ENCODE measurements at regions not wholly inside any gene's neighbourhood (a gene's known extent, or its start where the extent isn't known, plus 50 kb on each side); places are given as distances from the start of the nearest gene placed in this dataset.

DNA sequence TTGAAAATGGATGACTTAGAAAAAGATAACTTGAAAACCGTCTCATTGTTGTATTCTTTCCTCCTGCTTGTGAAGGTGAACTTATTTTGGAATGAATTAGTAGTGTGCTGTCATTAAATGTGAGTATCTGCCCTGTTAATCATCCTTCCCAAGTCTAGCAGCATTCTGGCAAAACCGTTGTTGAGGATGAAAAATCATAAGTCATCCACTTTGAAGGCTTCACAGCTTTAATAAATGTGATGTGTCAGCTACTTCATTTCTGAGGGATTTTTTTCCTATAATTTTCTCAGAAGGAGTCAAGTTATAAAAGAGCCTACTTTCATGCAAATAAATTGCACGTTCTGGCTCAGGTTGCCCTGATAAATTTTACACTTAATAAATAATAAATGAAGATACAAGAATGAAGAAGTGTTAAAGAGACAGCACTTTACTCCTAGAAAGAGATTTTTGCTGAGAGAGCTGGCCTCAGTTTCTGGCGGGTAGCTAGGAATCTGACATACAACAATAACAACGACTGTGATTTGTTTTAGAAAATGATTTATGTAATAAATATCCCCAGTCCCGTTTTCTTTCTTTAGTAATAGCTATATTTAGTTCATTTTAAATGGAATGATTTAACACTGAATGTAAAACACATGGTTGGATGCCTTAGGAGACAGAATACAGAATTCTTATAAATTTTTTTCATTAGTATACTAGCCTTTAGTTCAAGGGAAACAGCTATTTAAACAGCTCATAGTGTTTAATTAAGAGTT, 516.5 kb upstream of the KLF6 start:
- 0 out of 2 replicates have a peak overlapping the region, but pooled peaks have one; percentile 21 for H3K27ac ChIP-seq
- peak; percentile 59 for DNase-seq
- peaks cover 10% of the 10 kb centered on the region for H3K4me1 ChIP-seq (ENCODE audit: insufficient read depth)
- 0 out of 2 replicates have a peak overlapping the region, but pooled peaks have one; percentile 3 for H3K9ac ChIP-seq
- H3K9me2 ChIP-seq (ENCODE audit: insufficient read depth) = no peaks in the 10 kb centered on the region
- H3K36me3 ChIP-seq (ENCODE audit: low read depth) = no peaks in the 10 kb centered on the region
- H2AFZ ChIP-seq = peak overlapping the region; percentile 52
- H3K79me2 ChIP-seq (ENCODE audit: insufficient read depth) = no peaks in the 10 kb centered on the region
- no peak overlapping the region for H3K4me3 ChIP-seq
- no peaks in the 10 kb centered on the region for H3K27me3 ChIP-seq (replicated peaks; ENCODE audit: insufficient read depth)
- in situ Hi-C loops (cut with MboI) = no loop called here
- peak overlapping the region; percentile 39 for H3K4me2 ChIP-seq (ENCODE audit: unreplicated experiment)
- no peaks in the 10 kb centered on the region for H3K9me3 ChIP-seq (ENCODE audit: low read depth)
- no peaks in the 10 kb centered on the region for H4K20me1 ChIP-seq (ENCODE audit: insufficient read depth)
- 9 to 10% methylated on average over 6 of the region's 6 CpGs for WGBS, 2 experiments (ENCODE audit: low coverage in 1 of 2, low lambda C conversion rate in 2 of 2, missing lambda C conversion rate in 2 of 2)
- no peaks in the 10 kb centered on the region for H3F3A ChIP-seq (ENCODE audit: insufficient read depth)
- no peak for TF ChIP-seq EZH2phosphoT487 (IDR thresholded peaks at IDR 0.05; ENCODE audit: insufficient read depth, low read depth)
- TF ChIP-seq EZH2 (IDR thresholded peaks at IDR 0.05; ENCODE audit: insufficient read depth, poor library complexity, severe bottlenecking) = no peak

DNA sequence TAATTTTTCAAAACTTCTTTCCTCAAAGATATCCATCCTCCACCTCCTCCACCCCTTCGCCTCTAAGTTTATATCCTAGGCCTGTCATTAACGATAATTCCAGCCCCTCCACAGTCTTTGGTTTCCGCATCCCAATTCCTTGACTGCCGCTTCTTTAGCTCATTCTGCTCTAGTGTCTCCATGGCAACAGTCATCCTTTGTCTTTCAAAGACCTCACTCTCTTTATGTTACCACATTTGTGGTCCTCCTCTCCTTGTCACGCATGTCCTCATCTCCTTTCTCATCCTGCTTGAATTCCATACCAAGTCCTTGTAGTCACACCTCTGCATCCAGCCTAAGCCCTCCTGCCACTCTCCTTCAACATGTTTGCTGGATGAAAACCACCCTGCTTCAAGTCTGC, 511.2 kb upstream of the KLF6 start:
- TF ChIP-seq EZH2phosphoT487 (IDR thresholded peaks at IDR 0.05; ENCODE audit: insufficient read depth, low read depth) (no peak), EZH2 (IDR thresholded peaks at IDR 0.05; ENCODE audit: insufficient read depth, poor library complexity, severe bottlenecking) (no peak)
- no peaks in the 10 kb centered on the region for H3F3A ChIP-seq (ENCODE audit: insufficient read depth)
- no peaks in the 10 kb centered on the region for H3K9me3 ChIP-seq (ENCODE audit: low read depth)
- WGBS, 2 experiments (ENCODE audit: low coverage in 1 of 2, low lambda C conversion rate in 2 of 2, missing lambda C conversion rate in 2 of 2) = 98 to 100% methylated on average over 5 of the region's 5 CpGs
- H3K9me2 ChIP-seq (ENCODE audit: insufficient read depth) = no peaks in the 10 kb centered on the region
- H2AFZ ChIP-seq = no peak overlapping the region
- peaks cover 3% of the 10 kb centered on the region; the same call in 1 of the 2 replicates for H3K4me1 ChIP-seq (ENCODE audit: insufficient read depth)
- no peak overlapping the region for H3K27ac ChIP-seq
- no peak for DNase-seq
- H3K9ac ChIP-seq = no peak overlapping the region
- H3K4me3 ChIP-seq = no peak overlapping the region
- no peaks in the 10 kb centered on the region for H4K20me1 ChIP-seq (ENCODE audit: insufficient read depth)
- no peak overlapping the region for H3K4me2 ChIP-seq (ENCODE audit: unreplicated experiment)
- in situ Hi-C loops (cut with MboI) = no loop called here
- no peaks in the 10 kb centered on the region for H3K27me3 ChIP-seq (replicated peaks; ENCODE audit: insufficient read depth)
- H3K36me3 ChIP-seq (ENCODE audit: low read depth) = no peaks in the 10 kb centered on the region
- H3K79me2 ChIP-seq (ENCODE audit: insufficient read depth) = no peaks in the 10 kb centered on the region

DNA sequence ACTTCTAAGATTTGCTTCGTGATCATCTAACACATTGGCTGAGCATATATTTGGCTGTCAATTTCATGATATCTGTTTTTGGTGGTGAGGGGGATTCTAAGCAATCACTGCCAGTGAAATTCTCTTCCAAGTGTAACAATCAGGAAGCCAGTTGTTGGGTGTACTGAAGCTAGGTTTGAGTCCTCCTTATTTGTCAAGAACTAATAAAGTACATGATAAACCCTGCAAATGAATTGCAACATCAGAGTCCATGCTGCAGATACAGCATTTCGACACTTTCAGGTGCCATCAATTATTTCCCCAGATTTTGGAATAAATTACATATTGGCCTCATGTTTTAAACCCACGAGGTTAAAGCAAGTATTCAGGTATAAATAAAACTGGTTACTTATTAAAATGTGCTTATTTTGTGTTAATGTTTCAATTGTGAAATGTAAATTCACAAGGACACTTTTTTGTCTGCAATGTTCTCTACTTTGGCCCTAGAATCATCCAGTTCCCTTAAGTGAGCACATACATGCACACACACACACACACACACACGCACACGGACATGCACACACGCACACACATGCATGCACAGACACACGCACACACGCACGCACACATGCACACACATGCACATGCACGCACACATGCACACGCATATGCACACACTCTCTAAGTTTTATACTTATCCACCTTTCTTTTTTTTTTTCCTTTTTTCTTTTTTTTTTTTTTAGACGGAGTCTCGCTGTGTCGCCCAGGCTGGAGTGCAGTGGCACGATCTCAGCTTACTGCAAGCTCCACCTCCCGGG, 510.2 kb upstream of the KLF6 start:
- in situ Hi-C loops (cut with MboI) = no loop called here
- TF ChIP-seq EZH2 (IDR thresholded peaks at IDR 0.05; ENCODE audit: insufficient read depth, poor library complexity, severe bottlenecking) = no peak
- TF ChIP-seq EZH2phosphoT487 (IDR thresholded peaks at IDR 0.05; ENCODE audit: insufficient read depth, low read depth) = no peak
- Histone ChIP-seq H3K4me2 (ENCODE audit: unreplicated experiment) (no peak overlapping the region), H3K9me3 (ENCODE audit: low read depth) (no peaks in the 10 kb centered on the region), H3K36me3 (ENCODE audit: low read depth) (no peaks in the 10 kb centered on the region), H3K27ac (no peak overlapping the region), H3K27me3 (replicated peaks; ENCODE audit: insufficient read depth) (no peaks in the 10 kb centered on the region), H3K9ac (no peak overlapping the region), H3K79me2 (ENCODE audit: insufficient read depth) (no peaks in the 10 kb centered on the region), H4K20me1 (ENCODE audit: insufficient read depth) (no peaks in the 10 kb centered on the region), H3K9me2 (ENCODE audit: insufficient read depth) (no peaks in the 10 kb centered on the region), H3K4me3 (no peak overlapping the region), H3K4me1 (ENCODE audit: insufficient read depth) (no peaks in the 10 kb centered on the region), H3F3A (ENCODE audit: insufficient read depth) (no peaks in the 10 kb centered on the region), H2AFZ (no peak overlapping the region; the same call in 1 of the 2 replicates)
- DNase-seq = no peak
- 80 to 82% methylated on average over 14 to 16 of the region's 16 CpGs for whole genome bisulfite sequencing, 2 experiments (ENCODE audit: low coverage in 1 of 2, low lambda C conversion rate in 2 of 2, missing lambda C conversion rate in 2 of 2)

DNA sequence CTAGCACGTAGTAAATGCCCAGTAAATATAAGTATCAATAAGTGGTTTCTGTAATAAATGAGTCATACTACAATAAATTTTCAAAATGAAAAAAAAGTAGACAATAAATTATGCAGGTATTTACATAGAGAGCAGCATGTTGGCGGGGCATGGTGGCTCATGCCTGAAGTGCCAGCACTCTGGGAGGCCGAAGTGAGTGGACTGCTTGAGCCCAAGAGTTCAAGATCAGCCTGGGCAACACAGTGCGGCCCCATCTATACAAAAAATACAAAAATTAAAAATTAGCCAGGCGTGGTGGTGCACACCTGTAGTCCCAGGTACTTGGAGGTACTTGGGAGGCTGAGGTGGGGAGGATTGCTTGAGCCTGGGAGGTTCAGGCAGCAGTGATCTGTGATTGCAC, 509.3 kb upstream of the KLF6 start:
- Histone ChIP-seq H3K9me2 (ENCODE audit: insufficient read depth) (no peaks in the 10 kb centered on the region), H3K36me3 (ENCODE audit: low read depth) (no peaks in the 10 kb centered on the region), H4K20me1 (ENCODE audit: insufficient read depth) (no peaks in the 10 kb centered on the region), H3K4me1 (ENCODE audit: insufficient read depth) (no peaks in the 10 kb centered on the region), H3K27ac (no peak overlapping the region), H3K9me3 (ENCODE audit: low read depth) (no peaks in the 10 kb centered on the region), H3K27me3 (replicated peaks; ENCODE audit: insufficient read depth) (no peaks in the 10 kb centered on the region), H3K9ac (no peak overlapping the region), H3K79me2 (ENCODE audit: insufficient read depth) (no peaks in the 10 kb centered on the region), H2AFZ (no peak overlapping the region; the same call in 1 of the 2 replicates), H3F3A (ENCODE audit: insufficient read depth) (no peaks in the 10 kb centered on the region), H3K4me3 (no peak overlapping the region), H3K4me2 (ENCODE audit: unreplicated experiment) (no peak overlapping the region)
- TF ChIP-seq EZH2 (IDR thresholded peaks at IDR 0.05; ENCODE audit: insufficient read depth, poor library complexity, severe bottlenecking) = no peak
- no peak for TF ChIP-seq EZH2phosphoT487 (IDR thresholded peaks at IDR 0.05; ENCODE audit: insufficient read depth, low read depth)
- in situ Hi-C loops (cut with MboI) = no loop called here
- no peak for DNase-seq
- 93 to 96% methylated on average over 5 of the region's 5 CpGs for WGBS, 2 experiments (ENCODE audit: low coverage in 1 of 2, low lambda C conversion rate in 2 of 2, missing lambda C conversion rate in 2 of 2)
